ENCODE measurements at regions not wholly inside any gene's neighbourhood (a gene's known extent, or its start where the extent isn't known, plus 50 kb on each side); places are given as distances from the start of the nearest gene placed in this dataset.

GRCh38 chr13:75165543-75166230 lies 316.3 kb downstream of the TBC1D4 start:
- Mint-ChIP-seq H3K4me1 (no peaks in the 10 kb centered on the region), H3K27ac (no peak overlapping the region), H3K27me3 (no peaks in the 10 kb centered on the region), H3K36me3 (no peaks in the 10 kb centered on the region), H3K4me3 (no peak overlapping the region), H3K9me3 (no peaks in the 10 kb centered on the region)
- POLR2A ChIA-PET: no interaction called here
- ATAC-seq (ENCODE audit: low read depth) (no peak), DNase-seq (no peak)

- H3K27ac Mint-ChIP-seq: no peak overlapping the region
- DNase-seq (no peak), ATAC-seq (ENCODE audit: low read depth) (no peak)
- H3K36me3 Mint-ChIP-seq: no peaks in the 10 kb centered on the region
- H3K9me3 Mint-ChIP-seq: peaks cover 2% of the 10 kb centered on the region
- H3K27me3 Mint-ChIP-seq: no peaks in the 10 kb centered on the region
- H3K4me1 Mint-ChIP-seq: no peaks in the 10 kb centered on the region
- POLR2A ChIA-PET: no interaction called here
- H3K4me3 Mint-ChIP-seq: no peak overlapping the region
These were observed 320.2 kb downstream of the TBC1D4 start for GRCh38 chr13:75161804-75162203.

GRCh38 chr13:75160984-75161383 lies 321.0 kb downstream of the TBC1D4 start:
- Mint-ChIP-seq H3K4me1 (no peaks in the 10 kb centered on the region), H3K4me3 (no peak overlapping the region), H3K27me3 (no peaks in the 10 kb centered on the region), H3K36me3 (no peaks in the 10 kb centered on the region), H3K27ac (no peak overlapping the region), H3K9me3 (peaks cover 2% of the 10 kb centered on the region)
- POLR2A ChIA-PET: no interaction called here
- DNase-seq (no peak), ATAC-seq (ENCODE audit: low read depth) (no peak)

DNA sequence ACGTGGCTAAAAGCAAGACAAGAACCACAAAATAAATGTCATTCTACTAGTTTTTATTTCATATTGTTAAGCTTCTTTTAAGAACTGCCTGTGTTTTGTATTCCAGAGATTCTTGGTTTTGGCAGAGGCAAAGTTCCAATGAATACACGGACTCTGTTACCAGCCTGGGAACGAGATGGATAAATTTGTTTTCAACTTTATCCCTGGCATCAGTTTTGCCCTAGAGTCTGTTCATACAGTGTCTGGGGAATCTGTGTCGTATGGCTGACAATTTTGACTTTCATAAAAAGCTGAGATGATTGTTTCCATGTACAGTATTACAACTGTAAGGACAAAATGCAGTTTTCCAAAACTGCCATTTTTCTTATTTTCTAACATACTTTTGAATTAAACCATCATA lies 327.6 kb downstream of the TBC1D4 start:
- H3K4me3 Mint-ChIP-seq: no peak overlapping the region
- ATAC-seq (ENCODE audit: low read depth): no peak
- H3K27ac Mint-ChIP-seq: no peak overlapping the region
- H3K4me1 Mint-ChIP-seq: no peaks in the 10 kb centered on the region
- peaks cover 11% of the 10 kb centered on the region for H3K9me3 Mint-ChIP-seq
- DNase-seq: no peak
- no peaks in the 10 kb centered on the region for H3K36me3 Mint-ChIP-seq
- POLR2A ChIA-PET: no interaction called here
- H3K27me3 Mint-ChIP-seq: peaks cover 2% of the 10 kb centered on the region

- Mint-ChIP-seq H3K9me3 (peaks cover 11% of the 10 kb centered on the region), H3K4me3 (no peak overlapping the region), H3K27ac (no peak overlapping the region), H3K27me3 (peaks cover 2% of the 10 kb centered on the region), H3K4me1 (no peaks in the 10 kb centered on the region), H3K36me3 (no peaks in the 10 kb centered on the region)
- no peak for ATAC-seq (ENCODE audit: low read depth)
- POLR2A ChIA-PET: no interaction called here
- DNase-seq: no peak
These were observed 328.1 kb downstream of the TBC1D4 start for GRCh38 chr13:75153834-75154233.

GRCh38 chr13:75153386-75153785 lies 328.6 kb downstream of the TBC1D4 start:
- Mint-ChIP-seq H3K36me3 (no peaks in the 10 kb centered on the region), H3K9me3 (peaks cover 11% of the 10 kb centered on the region), H3K27ac (no peak overlapping the region), H3K27me3 (peaks cover 2% of the 10 kb centered on the region), H3K4me3 (no peak overlapping the region), H3K4me1 (no peaks in the 10 kb centered on the region)
- ATAC-seq (ENCODE audit: low read depth) (no peak), DNase-seq (no peak)
- POLR2A ChIA-PET: no interaction called here

DNA sequence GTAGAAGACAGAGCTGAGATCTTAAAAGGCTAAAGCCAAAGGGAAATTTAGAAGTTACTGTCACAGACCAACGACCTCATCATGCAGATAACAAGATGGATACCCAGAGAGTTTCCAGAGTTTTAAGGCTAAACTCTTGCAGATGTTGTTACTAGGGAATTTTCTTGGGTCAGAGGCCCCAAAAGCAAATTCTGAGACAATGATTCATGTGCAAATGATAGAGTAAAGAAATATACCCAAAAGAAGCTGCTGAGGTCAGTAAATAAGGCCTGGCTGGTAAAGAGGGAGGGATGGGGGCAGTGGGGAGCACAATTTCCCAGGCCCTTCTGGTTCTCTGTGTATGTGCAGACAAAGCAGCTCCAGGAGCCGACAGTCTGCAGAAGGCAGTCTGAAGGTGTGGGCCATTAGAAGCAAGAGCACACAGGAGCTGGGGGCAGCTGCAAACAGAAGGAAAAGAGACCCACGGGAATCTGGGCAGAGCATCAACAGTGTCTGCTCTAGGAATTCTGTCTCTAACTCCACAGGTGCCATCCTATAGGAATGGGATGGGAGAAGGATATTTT lies 330.8 kb downstream of the TBC1D4 start:
- no peaks in the 10 kb centered on the region for H3K36me3 Mint-ChIP-seq
- no peak overlapping the region for H3K27ac Mint-ChIP-seq
- DNase-seq (no peak), ATAC-seq (ENCODE audit: low read depth) (no peak)
- H3K9me3 Mint-ChIP-seq: peaks cover 9% of the 10 kb centered on the region
- POLR2A ChIA-PET: no interaction called here
- H3K4me3 Mint-ChIP-seq: no peak overlapping the region
- H3K4me1 Mint-ChIP-seq: no peaks in the 10 kb centered on the region
- H3K27me3 Mint-ChIP-seq: peaks cover 2% of the 10 kb centered on the region

GRCh38 chr13:75149776-75150175 lies 332.2 kb downstream of the TBC1D4 start:
- Mint-ChIP-seq H3K4me1 (no peaks in the 10 kb centered on the region), H3K36me3 (no peaks in the 10 kb centered on the region), H3K4me3 (no peak overlapping the region), H3K27ac (no peak overlapping the region), H3K9me3 (peaks cover 6% of the 10 kb centered on the region), H3K27me3 (peaks cover 2% of the 10 kb centered on the region)
- ATAC-seq (ENCODE audit: low read depth) (no peak), DNase-seq (no peak)
- POLR2A ChIA-PET: no interaction called here

DNA sequence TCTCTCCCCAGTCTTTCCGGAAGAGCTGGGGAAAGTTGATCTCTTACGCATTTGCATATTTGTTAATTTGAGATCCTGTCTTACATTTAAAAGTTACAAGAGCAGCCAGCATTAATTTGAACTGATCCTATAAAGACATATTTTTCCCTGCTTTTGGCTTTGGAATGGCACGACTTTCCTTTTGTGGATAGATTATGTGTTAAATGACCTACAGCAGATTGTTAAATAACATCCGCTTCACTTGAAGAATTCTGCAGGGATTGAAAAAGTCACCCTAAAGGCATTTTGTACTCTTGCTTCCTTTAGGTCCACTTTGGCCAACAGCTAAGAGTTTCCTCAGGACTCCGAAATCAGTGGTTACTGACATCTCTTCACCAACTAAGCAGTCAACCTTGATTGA lies 334.0 kb downstream of the TBC1D4 start:
- no peaks in the 10 kb centered on the region for H3K36me3 Mint-ChIP-seq
- no peaks in the 10 kb centered on the region for H3K4me1 Mint-ChIP-seq
- peaks cover 5% of the 10 kb centered on the region for H3K9me3 Mint-ChIP-seq
- ATAC-seq (ENCODE audit: low read depth) (no peak), DNase-seq (no peak)
- peaks cover under 1% of the 10 kb centered on the region for H3K27me3 Mint-ChIP-seq
- no peak overlapping the region for H3K4me3 Mint-ChIP-seq
- no peak overlapping the region for H3K27ac Mint-ChIP-seq
- POLR2A ChIA-PET: no interaction called here

DNA sequence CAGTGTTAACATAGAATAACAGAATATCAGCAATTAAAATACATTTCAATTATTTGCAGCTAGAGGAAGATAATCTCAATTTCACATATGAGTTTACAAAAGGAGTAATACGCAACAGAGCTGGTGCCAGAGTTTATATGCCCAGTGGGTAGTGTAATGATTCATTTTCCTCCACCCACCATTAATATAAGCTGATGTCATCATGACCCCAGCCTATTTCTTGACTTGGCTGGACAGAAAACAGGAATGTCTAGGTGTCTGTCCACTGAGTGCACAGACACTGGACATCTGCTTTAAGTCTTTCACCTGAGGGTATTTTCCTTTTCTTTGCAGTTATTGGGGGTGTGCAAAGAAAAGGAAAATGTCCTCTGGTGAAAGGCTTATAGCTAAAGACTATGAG lies 335.5 kb downstream of the TBC1D4 start:
- no peak for ATAC-seq (ENCODE audit: low read depth)
- H3K27ac Mint-ChIP-seq: no peak overlapping the region
- H3K27me3 Mint-ChIP-seq: no peaks in the 10 kb centered on the region
- DNase-seq: no peak
- H3K36me3 Mint-ChIP-seq: no peaks in the 10 kb centered on the region
- no peak overlapping the region for H3K4me3 Mint-ChIP-seq
- no peaks in the 10 kb centered on the region for H3K4me1 Mint-ChIP-seq
- H3K9me3 Mint-ChIP-seq: no peaks in the 10 kb centered on the region
- POLR2A ChIA-PET: no interaction called here

DNA sequence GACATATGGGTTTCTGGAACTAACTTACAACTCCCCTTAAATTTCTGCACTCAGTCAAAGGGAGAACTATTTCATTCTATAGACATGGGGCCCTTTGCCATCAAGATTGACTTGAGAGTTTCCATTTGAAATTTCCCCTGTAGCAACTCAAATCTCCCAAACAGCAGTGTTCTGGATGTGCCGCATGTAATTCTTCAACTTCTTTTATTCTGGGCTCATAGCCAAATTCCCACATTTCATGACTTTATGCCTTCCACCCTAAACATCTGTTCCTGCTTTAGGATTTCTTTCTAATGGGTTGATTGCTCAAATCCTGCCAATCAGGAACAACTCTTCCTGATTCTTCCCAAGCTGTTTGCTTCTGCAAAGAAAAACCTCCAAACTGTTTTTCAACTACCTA lies 336.0 kb downstream of the TBC1D4 start:
- H3K4me3 Mint-ChIP-seq: no peak overlapping the region
- POLR2A ChIA-PET: no interaction called here
- DNase-seq: no peak
- H3K27ac Mint-ChIP-seq: no peak overlapping the region
- H3K36me3 Mint-ChIP-seq: no peaks in the 10 kb centered on the region
- no peak for ATAC-seq (ENCODE audit: low read depth)
- no peaks in the 10 kb centered on the region for H3K9me3 Mint-ChIP-seq
- no peaks in the 10 kb centered on the region for H3K4me1 Mint-ChIP-seq
- H3K27me3 Mint-ChIP-seq: no peaks in the 10 kb centered on the region

- H3K9me3 Mint-ChIP-seq: peaks cover 5% of the 10 kb centered on the region
- H3K4me1 Mint-ChIP-seq: no peaks in the 10 kb centered on the region
- POLR2A ChIA-PET: no interaction called here
- no peak overlapping the region for H3K27ac Mint-ChIP-seq
- peaks cover 6% of the 10 kb centered on the region for H3K27me3 Mint-ChIP-seq
- DNase-seq: no peak
- no peak for ATAC-seq (ENCODE audit: low read depth)
- no peaks in the 10 kb centered on the region for H3K36me3 Mint-ChIP-seq
- H3K4me3 Mint-ChIP-seq: no peak overlapping the region
These were observed 342.7 kb downstream of the TBC1D4 start for GRCh38 chr13:75139291-75139690.

GRCh38 chr13:75137911-75138571 lies 343.9 kb downstream of the TBC1D4 start:
- Mint-ChIP-seq H3K36me3 (no peaks in the 10 kb centered on the region), H3K9me3 (peaks cover 5% of the 10 kb centered on the region), H3K4me1 (no peaks in the 10 kb centered on the region), H3K4me3 (no peak overlapping the region), H3K27ac (no peak overlapping the region), H3K27me3 (peaks cover 6% of the 10 kb centered on the region)
- DNase-seq: no peak
- no peak for ATAC-seq (ENCODE audit: low read depth)
- POLR2A ChIA-PET: no interaction called here

DNA sequence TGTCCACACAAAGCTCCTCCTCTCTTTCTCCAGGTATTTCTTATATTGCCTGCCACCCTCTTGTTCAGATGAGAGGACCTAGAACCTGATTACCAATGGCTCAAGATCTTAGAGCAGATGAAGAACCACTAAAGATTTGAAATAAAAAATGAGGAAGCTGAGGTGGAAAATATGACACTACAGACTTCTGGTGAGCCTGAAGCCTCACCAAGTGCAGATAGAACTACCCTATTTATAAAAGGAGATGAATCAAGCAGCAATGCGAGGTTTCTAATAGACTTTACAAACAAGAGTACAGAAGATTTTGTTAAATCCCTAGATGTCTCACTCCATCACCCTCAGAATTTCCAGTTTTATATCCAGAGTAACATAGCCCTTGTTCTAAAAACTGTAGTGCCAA lies 345.8 kb downstream of the TBC1D4 start:
- Mint-ChIP-seq H3K27me3 (peaks cover 6% of the 10 kb centered on the region), H3K4me3 (no peak overlapping the region), H3K4me1 (no peaks in the 10 kb centered on the region), H3K36me3 (no peaks in the 10 kb centered on the region), H3K27ac (no peak overlapping the region), H3K9me3 (peaks cover 5% of the 10 kb centered on the region)
- no peak for DNase-seq
- POLR2A ChIA-PET: no interaction called here
- ATAC-seq (ENCODE audit: low read depth): no peak

All from activated naive CD8-positive, alpha-beta T cell treated with anti-CD3 and anti-CD28 coated beads, Interleukin-2, amount 10 ng/mL, durations not matched to agents 7 days and 5 days (primary cell).